Cardiac muscle cell (in vitro differentiated cells and primary cell): ENCODE measurements at regions not wholly inside any gene's neighbourhood (a gene's known extent, or its start where the extent isn't known, plus 50 kb on each side); places are given as distances from the start of the nearest gene placed in this dataset.

ENCODE experiments used
- DNase-seq, 2 donors: peaks; one replicate each; pipeline versions ENCODE4 v3.0.0 to v3.0.0-alpha.2; 2010 to 2017; ENCODE audit warnings: low read depth in 1 of 2, low spot score in 1 of 2
- H3K27ac ChIP-seq: fragments of 200-600 bp; sonication (generic); 2 replicates; pipeline ENCODE4 v1.5.1; 2016
- H3K27me3 ChIP-seq: fragments of 200-600 bp; sonication (generic); 2 replicates; pipeline ENCODE4 v1.6.0; 2016; ENCODE audit warnings: control low read depth
- H3K36me3 ChIP-seq: fragments of 200-600 bp; sonication (generic); 2 replicates; pipeline ENCODE4 v1.5.1; 2016; ENCODE audit warnings: control low read depth
- H3K4me1 ChIP-seq: fragments of 200-600 bp; sonication (generic); 2 replicates; pipeline ENCODE4 v1.8.1; 2017; ENCODE audit warnings: low read depth, mild to moderate bottlenecking, mixed run types
- H3K4me3 ChIP-seq: fragments of 200-600 bp; sonication (generic); 2 replicates; pipeline ENCODE4 v1.5.1; 2016; ENCODE audit warnings: mild to moderate bottlenecking
- H3K9me3 ChIP-seq: fragments of 200-600 bp; sonication (generic); 2 replicates; pipeline ENCODE4 v1.5.1; 2017; ENCODE audit warnings: low read depth, mild to moderate bottlenecking, control low read depth
- CTCF ChIP-seq: IDR thresholded peaks from 2 replicates; pipeline ENCODE4 v1.5.1; 2012; ENCODE audit warnings: low read depth, mild to moderate bottlenecking, low read length

DNA sequence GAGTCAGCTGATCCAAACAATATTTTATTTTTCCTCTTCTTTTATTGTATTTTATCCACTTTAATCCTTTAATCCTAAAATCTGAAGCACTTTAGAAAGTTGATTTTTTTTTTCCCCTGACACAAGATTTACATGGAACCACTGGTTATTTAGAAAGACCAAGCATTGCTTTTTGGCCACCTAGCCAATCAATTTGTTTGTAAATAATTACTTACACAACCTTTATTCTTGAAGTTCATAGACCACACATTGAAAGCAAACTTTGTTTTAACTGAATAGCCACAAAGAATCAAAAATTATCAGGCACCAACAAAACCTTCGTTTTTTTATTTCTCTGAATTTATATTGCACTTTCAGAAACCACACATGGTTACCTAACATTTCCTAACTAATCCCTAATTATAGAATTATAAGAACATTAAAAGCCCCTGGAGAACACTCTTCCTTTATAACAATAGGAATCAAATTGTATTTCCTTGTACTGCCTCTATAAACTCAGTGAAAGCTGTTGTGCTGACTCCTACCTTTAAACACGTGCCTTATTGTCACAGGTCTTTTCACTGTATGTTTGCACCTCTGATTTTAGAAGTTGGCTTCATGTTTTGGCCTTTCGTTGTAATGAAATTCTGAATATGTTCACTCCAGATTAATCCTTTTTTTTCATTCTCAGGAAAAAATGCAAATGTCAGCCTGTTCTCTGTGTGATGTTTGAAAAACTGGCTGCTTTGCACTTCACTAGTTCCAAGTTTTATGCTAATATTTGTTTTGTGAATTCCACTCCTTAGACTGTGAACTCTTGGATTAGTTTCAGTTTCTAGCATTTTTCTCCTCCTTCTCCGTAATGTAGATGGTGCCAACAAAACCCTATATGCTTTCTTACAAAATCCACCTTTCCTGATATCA is 1511.9 kb downstream of the REEP3 start:
- no peak overlapping the region for H3K4me3 ChIP-seq
- no peaks in the 10 kb centered on the region for H3K27me3 ChIP-seq
- H3K27ac ChIP-seq: no peak overlapping the region
- H3K36me3 ChIP-seq: no peaks in the 10 kb centered on the region
- no peaks in the 10 kb centered on the region for H3K4me1 ChIP-seq
- TF ChIP-seq CTCF: no peak
- DNase-seq: no peak
- H3K9me3 ChIP-seq: no peaks in the 10 kb centered on the region

DNA sequence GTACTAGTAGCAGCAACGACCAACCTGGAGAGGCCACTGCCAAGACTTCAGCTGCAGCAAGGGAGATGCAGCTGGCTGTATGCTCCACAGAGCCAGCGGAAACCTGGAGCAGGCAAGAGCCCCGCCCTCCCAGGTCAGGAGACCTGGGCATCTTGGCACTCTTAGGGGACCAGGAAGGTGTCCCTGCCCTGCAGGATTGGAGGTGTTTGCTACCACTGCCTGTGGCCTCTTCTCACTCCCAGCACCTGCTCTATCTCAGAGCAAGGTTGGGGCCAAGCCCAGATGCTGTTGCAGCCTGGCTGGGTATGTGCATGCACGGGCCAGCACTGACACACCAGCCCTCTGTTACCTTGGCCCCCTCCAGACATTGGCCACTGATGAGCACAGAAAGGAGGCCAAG is 1512.8 kb downstream of the REEP3 start:
- Histone ChIP-seq H3K36me3 (no peaks in the 10 kb centered on the region), H3K27me3 (no peaks in the 10 kb centered on the region), H3K27ac (no peak overlapping the region), H3K4me1 (no peaks in the 10 kb centered on the region), H3K9me3 (no peaks in the 10 kb centered on the region), H3K4me3 (no peak overlapping the region)
- DNase-seq: no peak
- TF ChIP-seq CTCF: no peak

- Histone ChIP-seq H3K4me1 (no peaks in the 10 kb centered on the region), H3K36me3 (no peaks in the 10 kb centered on the region), H3K4me3 (no peak overlapping the region), H3K27ac (no peak overlapping the region), H3K9me3 (no peaks in the 10 kb centered on the region), H3K27me3 (no peaks in the 10 kb centered on the region)
- no peak for TF ChIP-seq CTCF
- DNase-seq: no peak
Measured at GRCh38 chr10:65040796-65041195, 1519.6 kb downstream of the REEP3 start.

- no peaks in the 10 kb centered on the region for H3K36me3 ChIP-seq
- H3K4me3 ChIP-seq: no peak overlapping the region
- no peak for TF ChIP-seq CTCF
- no peaks in the 10 kb centered on the region for H3K4me1 ChIP-seq
- no peak for DNase-seq
- H3K9me3 ChIP-seq: no peaks in the 10 kb centered on the region
- H3K27ac ChIP-seq: no peak overlapping the region
- no peaks in the 10 kb centered on the region for H3K27me3 ChIP-seq
Measured at GRCh38 chr10:65041307-65041706, 1520.1 kb downstream of the REEP3 start.

DNA sequence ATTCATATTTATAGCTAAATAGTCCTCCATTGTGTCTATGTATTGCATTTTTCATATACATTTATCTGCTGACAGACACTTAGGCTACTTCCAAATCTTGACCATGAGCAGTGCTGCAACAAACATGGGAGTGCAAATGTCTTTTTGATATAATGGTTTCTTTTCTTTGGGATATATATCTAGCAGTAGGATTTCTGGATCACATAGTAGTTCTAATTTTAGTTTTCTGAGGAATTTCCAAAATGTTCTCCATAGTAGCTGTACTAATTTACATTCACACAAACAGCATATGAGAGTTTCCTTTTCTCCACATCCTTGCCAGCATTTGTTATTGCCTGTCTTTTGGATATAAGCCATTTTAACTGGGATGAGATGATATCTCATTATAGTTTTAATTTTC is 1521.3 kb downstream of the REEP3 start:
- Histone ChIP-seq H3K4me1 (no peaks in the 10 kb centered on the region), H3K9me3 (no peaks in the 10 kb centered on the region), H3K4me3 (no peak overlapping the region), H3K36me3 (no peaks in the 10 kb centered on the region), H3K27ac (no peak overlapping the region), H3K27me3 (no peaks in the 10 kb centered on the region)
- no peak for DNase-seq
- no peak for TF ChIP-seq CTCF
